ENCODE measurements at regions not wholly inside any gene's neighbourhood (a gene's known extent, or its start where the extent isn't known, plus 50 kb on each side); places are given as distances from the start of the nearest gene placed in this dataset.

DNA sequence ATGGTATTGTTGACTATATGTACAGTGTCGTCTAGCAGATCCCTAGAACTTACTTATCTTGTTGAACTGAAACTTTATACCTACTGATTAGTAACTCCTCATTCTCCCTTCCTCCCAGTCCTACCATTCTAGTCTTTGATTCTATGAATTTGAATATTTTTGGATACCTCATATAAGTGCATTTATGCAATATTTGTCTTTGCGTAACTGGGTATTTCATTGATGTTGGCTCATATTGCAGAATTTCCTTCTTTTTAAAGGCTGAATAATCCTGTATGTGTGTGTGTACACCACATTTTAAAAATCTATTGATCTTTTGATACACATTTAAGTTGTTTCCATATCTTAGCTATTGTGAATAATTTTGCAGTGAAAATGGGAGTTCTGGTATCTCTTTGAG is 119.9 kb downstream of the SOX4 start:
- Histone ChIP-seq H3K4me1 (no peaks in the 10 kb centered on the region), H3K27me3 (no peaks in the 10 kb centered on the region), H3K4me3 (no peak overlapping the region), H3K36me3 (no peaks in the 10 kb centered on the region), H3K27ac (no peak overlapping the region), H3K9me3 (no peaks in the 10 kb centered on the region)
- FAIRE-seq (no peak), DNase-seq (no peak), ATAC-seq (no peak)
- intact Hi-C loops (cut with DNase I) = no loop called here
- TF ChIP-seq, protein P1, sequence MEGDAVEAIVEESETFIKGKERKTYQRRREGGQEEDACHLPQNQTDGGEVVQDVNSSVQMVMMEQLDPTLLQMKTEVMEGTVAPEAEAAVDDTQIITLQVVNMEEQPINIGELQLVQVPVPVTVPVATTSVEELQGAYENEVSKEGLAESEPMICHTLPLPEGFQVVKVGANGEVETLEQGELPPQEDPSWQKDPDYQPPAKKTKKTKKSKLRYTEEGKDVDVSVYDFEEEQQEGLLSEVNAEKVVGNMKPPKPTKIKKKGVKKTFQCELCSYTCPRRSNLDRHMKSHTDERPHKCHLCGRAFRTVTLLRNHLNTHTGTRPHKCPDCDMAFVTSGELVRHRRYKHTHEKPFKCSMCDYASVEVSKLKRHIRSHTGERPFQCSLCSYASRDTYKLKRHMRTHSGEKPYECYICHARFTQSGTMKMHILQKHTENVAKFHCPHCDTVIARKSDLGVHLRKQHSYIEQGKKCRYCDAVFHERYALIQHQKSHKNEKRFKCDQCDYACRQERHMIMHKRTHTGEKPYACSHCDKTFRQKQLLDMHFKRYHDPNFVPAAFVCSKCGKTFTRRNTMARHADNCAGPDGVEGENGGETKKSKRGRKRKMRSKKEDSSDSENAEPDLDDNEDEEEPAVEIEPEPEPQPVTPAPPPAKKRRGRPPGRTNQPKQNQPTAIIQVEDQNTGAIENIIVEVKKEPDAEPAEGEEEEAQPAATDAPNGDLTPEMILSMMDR (IDR thresholded peaks at IDR 0.05) = no peak
- WGBS, 2 donors = 69 to 73% methylated on average over 2 of the region's 2 CpGs

DNA sequence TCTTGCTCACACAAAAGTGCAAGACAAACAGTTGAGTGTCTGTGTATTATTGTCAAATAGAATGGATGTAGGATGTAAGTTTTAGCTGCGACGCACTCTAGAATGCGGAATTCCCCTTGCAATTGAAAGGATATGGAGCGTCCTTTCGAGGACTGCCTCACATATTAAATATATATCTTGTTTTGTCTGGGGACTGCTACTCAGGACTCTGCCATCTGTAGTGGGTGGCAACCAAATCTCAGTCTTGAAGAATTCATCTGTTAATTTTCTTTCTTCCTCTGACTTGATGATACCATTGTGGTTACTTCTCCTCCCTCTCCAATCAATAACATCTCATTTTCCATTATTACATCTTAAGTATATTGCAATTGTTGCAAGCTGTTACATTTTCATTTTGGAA is 121.6 kb downstream of the SOX4 start:
- no peaks in the 10 kb centered on the region for H3K27me3 ChIP-seq
- FAIRE-seq (no peak), DNase-seq (no peak), ATAC-seq (no peak)
- 81 to 95% methylated on average over 5 of the region's 5 CpGs for WGBS, 2 donors
- H3K36me3 ChIP-seq = no peaks in the 10 kb centered on the region
- H3K9me3 ChIP-seq = no peaks in the 10 kb centered on the region
- TF ChIP-seq, protein P1 (IDR thresholded peaks at IDR 0.05) = no peak
- no peaks in the 10 kb centered on the region for H3K4me1 ChIP-seq
- H3K4me3 ChIP-seq = no peak overlapping the region
- intact Hi-C loops (cut with DNase I) = no loop called here
- H3K27ac ChIP-seq = no peak overlapping the region

DNA sequence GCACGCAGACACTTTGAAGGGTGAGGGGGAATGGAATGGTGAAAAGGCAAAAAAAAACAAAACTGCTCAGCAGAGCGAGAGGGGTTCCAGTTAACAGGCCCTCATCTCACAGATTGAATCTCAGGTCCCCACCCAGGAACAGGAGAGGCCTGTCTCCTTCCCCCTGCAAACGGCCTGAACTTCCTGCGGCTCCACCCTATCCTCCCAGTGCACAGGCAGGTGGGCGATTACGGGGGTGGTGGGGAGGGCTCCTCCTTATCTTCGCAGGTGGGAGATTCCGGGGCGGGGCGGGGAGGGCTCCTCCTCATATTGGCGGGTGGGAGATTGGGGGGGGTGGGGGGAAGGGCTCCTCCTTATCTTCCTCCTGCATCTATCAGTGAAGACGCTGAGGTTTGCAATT is 129.0 kb downstream of the SOX4 start:
- Histone ChIP-seq H3K4me3 (no peak overlapping the region), H3K27ac (no peak overlapping the region), H3K4me1 (no peaks in the 10 kb centered on the region), H3K36me3 (no peaks in the 10 kb centered on the region), H3K9me3 (no peaks in the 10 kb centered on the region), H3K27me3 (no peaks in the 10 kb centered on the region)
- no peak for DNase-seq
- ATAC-seq = no peak
- TF ChIP-seq, protein P1 (IDR thresholded peaks at IDR 0.05) = no peak
- WGBS, 2 donors = 51 to 62% methylated on average over 12 of the region's 12 CpGs
- FAIRE-seq = no peak
- intact Hi-C loops (cut with DNase I) = no loop called here

DNA sequence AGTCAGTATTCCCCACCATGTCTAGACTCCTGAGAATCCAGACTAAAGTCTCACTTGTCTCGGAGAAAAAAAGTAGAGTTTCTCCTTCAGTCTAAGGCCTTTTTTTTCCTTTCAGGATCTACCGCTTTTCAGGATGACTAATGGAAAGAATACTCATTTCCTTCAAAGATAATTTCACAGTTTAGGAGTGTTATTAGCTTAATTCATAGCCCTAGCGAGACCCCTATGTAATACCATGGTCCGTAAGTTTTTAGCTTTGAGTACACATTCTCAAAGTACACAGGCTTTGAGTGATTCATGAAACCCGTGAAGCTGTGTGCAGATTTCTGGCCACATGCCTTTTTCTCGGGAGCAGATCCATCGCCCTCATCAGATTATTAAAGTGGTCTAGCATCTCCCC is 133.1 kb downstream of the SOX4 start:
- FAIRE-seq (no peak), ATAC-seq (no peak), DNase-seq (no peak)
- H3K9me3 ChIP-seq = no peaks in the 10 kb centered on the region
- H3K27me3 ChIP-seq = no peaks in the 10 kb centered on the region
- no peak overlapping the region for H3K27ac ChIP-seq
- no peak overlapping the region for H3K4me3 ChIP-seq
- TF ChIP-seq, protein P1 (IDR thresholded peaks at IDR 0.05) = no peak
- no peaks in the 10 kb centered on the region for H3K36me3 ChIP-seq
- H3K4me1 ChIP-seq = no peaks in the 10 kb centered on the region
- intact Hi-C loops (cut with DNase I) = no loop called here
- WGBS, 2 donors = 67 to 77% methylated on average over 7 of the region's 7 CpGs

DNA sequence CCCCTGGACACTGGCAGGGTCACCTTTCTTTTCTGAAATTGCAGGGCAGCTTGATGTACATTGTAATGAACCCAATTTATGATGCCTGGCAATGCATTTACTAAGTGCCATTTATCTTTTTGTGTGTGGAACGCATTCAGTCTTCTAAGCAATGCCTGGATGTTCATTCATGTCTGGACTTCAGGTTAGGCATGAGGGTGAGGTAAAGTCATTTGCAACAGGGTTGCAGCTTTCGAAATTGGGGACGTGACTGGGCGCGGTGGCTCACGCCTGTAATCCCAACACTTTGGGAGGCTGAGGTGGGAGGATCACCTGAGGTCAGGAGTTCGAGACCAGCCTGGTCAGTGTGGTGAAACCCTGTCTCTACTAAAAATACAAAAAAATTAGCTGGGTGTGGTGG is 134.6 kb downstream of the SOX4 start:
- Histone ChIP-seq H3K27me3 (no peaks in the 10 kb centered on the region), H3K27ac (no peak overlapping the region), H3K9me3 (no peaks in the 10 kb centered on the region), H3K4me1 (no peaks in the 10 kb centered on the region), H3K36me3 (no peaks in the 10 kb centered on the region), H3K4me3 (no peak overlapping the region)
- intact Hi-C loops (cut with DNase I) = no loop called here
- no peak for DNase-seq
- WGBS, 2 donors = 90 to 98% methylated on average over 7 of the region's 7 CpGs
- no peak for ATAC-seq
- FAIRE-seq = no peak
- TF ChIP-seq, protein P1 (IDR thresholded peaks at IDR 0.05) = no peak
